Stimulated activated CD8-positive, alpha-beta memory T cell treated with anti-CD3 and anti-CD28 coated beads, Interleukin-12 subunit alpha, Interleukin-12 subunit beta, amount 100 ng/mL, for 1 hour (primary cell): ENCODE measurements at regions not wholly inside any gene's neighbourhood (a gene's known extent, or its start where the extent isn't known, plus 50 kb on each side); places are given as distances from the start of the nearest gene placed in this dataset.
"Not testable (repeated sequence)": the region's sequence is repeated elsewhere in the genome, so short reads cannot be mapped to it uniquely, and the experiment has no call there.

Experiments
- DNase-seq: peaks from one replicate; pipeline ENCODE4 v3.0.0-alpha.2; 2020; ENCODE audit warnings: low read depth

- not testable (repeated sequence) for DNase-seq
Measured at GRCh38 chr11:3583476-3583875, 58.3 kb downstream of the ART5 start.

GRCh38 chr11:3581389-3581725, 60.4 kb downstream of the ART5 start:
- not testable (repeated sequence) for DNase-seq

GRCh38 chr11:3580487-3581388, 61.1 kb downstream of the ART5 start:
- DNase-seq, result peak; percentile 25

- not testable (repeated sequence) for DNase-seq
Measured at GRCh38 chr11:3579600-3580459, 62.0 kb downstream of the ART5 start.

DNA sequence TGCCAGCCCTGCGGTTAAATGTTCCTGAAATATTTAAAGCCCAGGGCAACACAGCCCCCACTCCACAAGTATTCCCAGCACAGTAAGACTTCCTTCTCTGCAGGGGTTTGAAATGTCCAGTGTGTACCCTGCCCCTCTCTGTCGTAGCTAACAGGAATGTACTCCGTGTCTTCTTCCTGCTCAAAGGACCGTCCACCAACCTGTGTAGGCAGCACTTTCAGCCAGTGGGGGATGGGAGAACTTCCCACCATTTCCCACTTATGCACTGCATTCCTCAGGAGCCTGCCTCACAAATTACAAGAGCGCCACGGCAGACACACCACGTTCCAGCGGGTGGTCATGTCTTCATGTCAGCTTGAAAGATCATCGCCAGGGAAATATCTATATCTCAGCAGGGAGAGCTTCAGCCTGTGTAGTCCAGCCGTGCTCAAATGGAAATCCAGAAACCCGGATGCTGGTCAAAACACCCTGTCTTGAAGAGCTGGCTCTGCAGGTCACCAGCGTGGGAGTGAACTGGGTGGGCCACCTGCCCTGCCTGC, 65.7 kb downstream of the ART5 start:
- DNase-seq, result not testable (repeated sequence)

DNA sequence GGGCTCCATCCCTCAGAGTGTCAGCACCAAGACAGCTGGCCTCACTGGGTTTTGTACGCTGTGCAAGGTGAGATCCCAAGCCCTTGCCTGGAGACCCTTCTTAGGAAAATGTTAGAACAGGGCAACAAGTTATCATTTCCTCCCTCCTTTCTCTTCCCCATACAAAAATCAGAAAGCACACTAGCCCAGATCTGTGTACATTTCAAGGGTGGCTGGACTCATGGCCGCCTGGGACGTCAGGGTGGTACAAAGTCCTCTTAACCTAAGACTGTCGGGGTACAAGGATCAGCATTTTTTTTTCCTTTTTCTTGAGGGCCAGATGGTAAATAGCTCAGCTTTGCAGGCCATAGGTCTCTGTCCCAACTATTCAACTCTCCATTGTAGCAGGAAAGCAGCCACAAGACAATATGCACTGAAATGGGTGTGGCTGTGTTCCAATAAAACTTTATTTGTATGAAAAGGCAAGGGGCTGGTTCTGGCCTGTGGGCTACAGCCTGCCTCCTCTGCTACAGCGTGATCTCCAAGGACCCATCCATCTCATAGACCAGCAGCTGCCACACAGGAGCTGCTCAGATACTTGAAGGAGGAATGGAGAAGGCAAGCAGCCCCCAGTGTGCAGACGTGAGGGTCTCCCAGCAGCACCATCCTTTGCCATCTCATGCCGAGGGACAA, 68.7 kb downstream of the ART5 start:
- not testable (repeated sequence) for DNase-seq

- not testable (repeated sequence) for DNase-seq
Measured at GRCh38 chr11:3571752-3572151, 70.0 kb downstream of the ART5 start.

DNA sequence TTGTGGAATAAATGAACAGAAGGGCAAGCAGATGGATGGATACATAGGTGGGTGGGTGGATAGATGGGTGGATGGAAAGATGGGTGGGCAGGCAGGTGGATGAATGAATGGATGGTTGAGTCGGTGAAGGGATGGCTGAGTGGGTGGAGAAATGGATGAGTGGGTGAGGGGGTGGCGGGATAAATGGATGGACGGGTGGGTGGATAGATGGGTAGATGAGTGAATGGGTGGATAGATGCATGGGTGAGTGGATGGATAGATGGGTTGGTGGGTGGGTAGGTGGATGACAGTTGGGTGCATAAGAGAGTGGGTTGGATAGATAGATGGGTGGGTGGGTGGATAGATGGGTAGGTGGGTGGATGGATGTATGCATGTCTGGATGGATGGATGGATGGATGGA, 76.0 kb downstream of the ART5 start:
- DNase-seq, result not testable (repeated sequence)

- DNase-seq, result not testable (repeated sequence)
Measured at GRCh38 chr11:3564383-3564782, 77.4 kb downstream of the ART5 start.

- DNase-seq, result not testable (repeated sequence)
Measured at GRCh38 chr11:3554621-3555020, 87.2 kb downstream of the ART5 start.

DNA sequence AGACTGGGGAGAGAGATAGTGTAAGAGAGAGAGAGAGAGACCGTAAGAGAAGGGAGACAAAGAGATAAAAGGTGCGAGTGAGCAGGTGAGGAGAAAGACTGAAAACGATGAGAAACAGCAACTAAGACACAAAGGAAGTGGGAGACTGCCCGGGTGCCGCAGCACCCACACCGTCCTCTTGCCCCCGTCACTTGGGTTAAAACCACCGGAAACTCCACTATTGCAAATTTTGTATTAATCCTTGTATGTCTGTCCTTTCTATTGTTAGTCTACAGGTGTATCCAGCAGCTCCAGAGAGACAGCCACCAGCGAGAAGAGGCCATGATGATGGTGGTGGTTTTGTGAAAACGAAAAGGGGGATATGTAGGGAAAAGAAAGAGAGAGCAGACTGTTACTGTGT, 96.8 kb downstream of the ART5 start:
- DNase-seq, result not testable (repeated sequence)

DNA sequence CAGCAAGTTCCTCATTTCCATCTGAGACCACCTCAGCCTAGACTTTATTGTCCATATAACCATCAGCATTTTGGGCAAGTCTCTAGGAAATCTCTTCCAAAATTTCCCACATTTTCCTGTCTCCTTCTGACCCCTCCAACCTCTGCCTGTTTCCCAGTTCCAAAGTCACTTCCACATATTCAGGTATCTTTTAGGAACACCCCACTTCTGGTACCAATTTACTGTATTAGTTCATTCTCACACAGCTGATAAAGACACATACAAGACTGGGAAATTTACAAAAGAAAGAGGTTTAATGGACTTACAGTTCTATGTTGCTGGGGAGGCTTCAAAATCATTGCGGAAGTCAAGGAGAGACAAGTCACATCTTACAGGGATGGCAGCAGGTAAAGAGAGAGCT, 103.6 kb downstream of the ART5 start:
- not testable (repeated sequence) for DNase-seq

DNA sequence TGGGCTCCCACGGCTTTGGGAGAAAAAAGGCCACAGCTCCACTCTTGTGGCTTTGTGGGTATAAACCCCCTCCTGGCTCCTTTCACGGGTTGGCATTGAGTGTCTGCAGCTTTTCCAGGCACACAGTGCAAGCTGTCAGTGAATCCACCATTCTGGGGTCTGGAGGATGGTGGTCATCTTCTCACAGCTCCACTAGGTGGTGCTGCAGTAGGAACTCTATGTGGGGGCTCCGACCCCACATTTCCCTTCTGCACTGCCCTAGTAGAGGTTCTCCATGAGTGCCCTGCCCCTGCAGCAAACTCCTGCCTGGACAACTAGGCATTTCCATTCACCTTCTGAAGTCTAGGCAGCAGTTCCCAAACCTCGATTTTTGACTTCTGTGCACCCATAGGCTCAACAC, 104.5 kb downstream of the ART5 start:
- DNase-seq, result not testable (repeated sequence)

- not testable (repeated sequence) for DNase-seq
Measured at GRCh38 chr11:3532958-3533357, 108.8 kb downstream of the ART5 start.

GRCh38 chr11:3531280-3531679, 110.5 kb downstream of the ART5 start:
- not testable (repeated sequence) for DNase-seq

- DNase-seq, result not testable (repeated sequence)
Measured at GRCh38 chr11:3523567-3523966, 118.2 kb downstream of the ART5 start.

DNA sequence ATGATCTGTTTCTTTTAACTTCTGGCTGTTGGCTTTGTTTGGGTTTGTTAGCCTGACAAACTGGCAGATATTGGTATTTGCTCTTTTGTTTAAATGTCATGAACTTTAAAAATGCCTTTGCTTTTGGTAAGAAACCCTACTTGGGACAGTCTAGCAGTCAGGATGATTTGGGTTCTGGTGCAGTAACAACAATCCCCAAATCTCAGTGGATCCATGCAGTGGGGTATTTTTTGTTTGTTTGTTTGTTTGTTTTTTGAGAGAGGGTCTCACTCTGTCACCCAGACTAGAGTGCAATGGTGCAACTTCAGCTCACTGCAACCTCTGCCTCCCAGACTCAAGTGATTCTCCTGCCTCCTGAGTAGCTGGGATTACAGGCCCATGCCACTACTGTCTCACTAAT, 120.9 kb downstream of the ART5 start:
- not testable (repeated sequence) for DNase-seq

DNA sequence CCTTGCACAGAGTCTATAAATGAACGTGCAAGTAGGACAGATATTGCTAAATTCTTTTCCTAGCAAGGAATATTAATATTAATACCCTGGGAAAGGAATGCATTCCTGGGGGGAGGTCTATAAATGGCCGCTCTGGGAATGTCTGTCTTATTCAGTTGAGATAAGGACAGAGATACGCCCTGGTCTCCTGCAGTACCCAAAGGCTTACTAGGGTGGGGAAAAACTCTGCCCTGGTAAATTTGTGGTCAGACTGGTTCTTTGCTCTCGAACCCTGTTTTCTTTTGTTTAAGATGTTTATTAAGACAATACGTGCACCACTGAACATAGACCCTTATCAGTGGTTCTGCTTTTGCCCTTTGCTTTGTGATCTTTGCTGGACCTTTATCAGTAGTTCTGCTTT, 122.0 kb downstream of the ART5 start:
- not testable (repeated sequence) for DNase-seq

GRCh38 chr11:3516934-3517567, 124.7 kb downstream of the ART5 start:
- DNase-seq, result not testable (repeated sequence)

DNA sequence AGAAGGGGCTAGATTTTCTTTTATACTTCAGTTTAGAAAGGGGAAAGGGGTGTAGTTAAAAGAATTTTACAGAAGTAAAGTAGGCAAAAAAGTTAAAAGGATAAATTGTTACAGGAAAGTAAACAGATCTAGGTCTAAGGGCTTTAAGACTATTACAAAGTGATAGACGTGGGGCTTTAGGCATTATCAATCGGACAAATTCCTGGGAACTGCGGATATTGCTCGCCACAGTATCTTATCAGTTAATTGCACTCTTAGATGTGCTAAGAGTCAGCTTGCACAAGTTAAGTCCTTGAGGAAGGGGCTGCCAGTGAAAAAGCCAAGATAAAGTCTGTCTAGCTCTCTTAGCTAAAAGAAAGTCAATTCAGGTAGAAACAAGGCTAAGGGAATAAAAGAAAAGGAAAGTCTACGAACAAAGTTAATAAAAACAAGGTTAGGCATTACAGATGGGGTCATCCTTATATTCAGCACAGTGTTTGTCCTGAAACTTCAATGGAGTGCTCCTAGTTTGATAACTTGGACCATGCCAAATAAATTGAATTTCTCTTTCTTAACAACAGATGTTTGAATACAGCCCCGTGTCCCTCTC, 125.4 kb downstream of the ART5 start:
- DNase-seq, result not testable (repeated sequence)
